Left kidney (tissue), 1 donor: ENCODE measurements at regions not wholly inside any gene's neighbourhood (a gene's known extent, or its start where the extent isn't known, plus 50 kb on each side); places are given as distances from the start of the nearest gene placed in this dataset.
A peak's percentile ranks its signal among the peaks of the same experiment; 100 is the strongest.
"Not testable (repeated sequence)": the region's sequence is repeated elsewhere in the genome, so short reads cannot be mapped to it uniquely, and the experiment has no call there.

Experiments used
- DNase-seq: peaks from one replicate; pipeline ENCODE4 v3.0.0-alpha.2; 2013

DNA sequence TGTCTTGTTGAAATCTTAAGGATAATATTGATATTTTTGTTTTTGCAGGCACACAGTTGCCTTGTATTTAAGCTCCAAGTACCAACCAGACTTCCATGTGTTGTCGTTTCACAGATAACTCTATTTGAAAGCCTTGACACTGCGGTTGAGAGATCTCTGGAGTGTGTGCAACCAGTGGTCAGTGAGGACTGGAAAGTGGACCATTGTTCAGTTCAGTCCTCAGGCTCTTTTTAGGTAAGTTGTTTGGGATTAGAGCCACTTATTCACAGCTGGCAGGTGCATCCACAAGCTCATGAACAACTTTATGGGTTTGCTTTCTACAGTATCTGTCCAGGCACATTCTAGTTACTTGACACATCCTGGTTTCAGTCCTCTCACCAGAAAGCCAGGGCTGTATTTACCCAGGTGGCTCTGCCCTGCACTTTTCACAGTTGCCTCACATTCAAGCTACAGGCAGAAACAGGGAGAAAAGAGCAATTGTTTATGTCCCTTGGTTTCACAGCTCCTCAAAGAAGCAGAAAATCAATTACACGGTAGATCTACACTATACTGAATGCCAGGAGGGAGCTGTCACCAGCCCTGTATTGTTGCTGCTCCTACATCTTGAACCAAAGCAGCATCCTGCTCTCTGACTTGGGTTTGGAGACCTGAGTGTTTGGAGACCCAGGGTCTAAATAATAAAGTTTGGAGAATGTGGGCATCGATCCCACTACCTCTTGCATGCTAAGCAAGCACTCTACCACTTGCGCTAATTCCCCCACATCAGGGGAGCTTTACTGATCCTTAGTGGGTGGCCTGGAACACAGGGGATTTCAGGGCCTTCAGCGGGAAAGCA, 543.3 kb downstream of the PRIM2 start:
- not testable (repeated sequence) for DNase-seq

DNA sequence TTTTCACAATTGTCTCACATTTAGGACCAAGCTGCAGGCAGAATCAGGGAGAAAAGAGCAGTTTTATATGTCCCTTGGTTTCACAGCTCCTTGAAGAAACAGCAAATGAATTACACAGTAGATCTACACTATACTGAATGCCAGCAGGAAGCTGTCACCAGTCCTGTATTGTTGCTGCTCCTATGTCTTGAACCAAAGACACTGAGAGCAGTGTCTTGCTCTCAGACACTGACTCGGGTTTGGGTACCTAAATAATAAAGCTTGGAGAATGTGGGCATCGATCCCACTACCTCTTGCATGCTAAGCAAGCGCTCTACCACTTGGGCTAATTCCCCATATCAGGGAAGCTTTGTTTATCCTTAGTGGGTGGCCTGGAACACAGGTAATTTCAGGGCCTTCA, 552.7 kb downstream of the PRIM2 start:
- DNase-seq, result not testable (repeated sequence)

DNA sequence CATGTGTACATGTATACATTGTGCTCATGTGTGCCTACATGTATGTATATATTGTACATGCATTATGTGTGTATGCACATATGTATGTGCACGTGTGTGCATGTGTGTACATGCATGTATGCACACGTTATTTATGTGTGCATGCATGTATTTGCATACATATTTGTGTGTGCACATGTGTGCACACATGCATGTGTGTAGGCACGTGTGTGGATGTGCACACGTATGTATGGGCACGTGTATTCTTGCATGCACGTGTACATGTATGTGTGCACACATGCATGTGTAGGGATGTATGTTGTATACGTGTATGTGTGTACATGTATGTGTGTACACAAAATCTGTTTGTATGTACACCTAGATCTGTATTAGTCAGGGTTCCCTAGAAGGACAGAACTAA, 556.0 kb downstream of the PRIM2 start:
- not testable (repeated sequence) for DNase-seq

DNA sequence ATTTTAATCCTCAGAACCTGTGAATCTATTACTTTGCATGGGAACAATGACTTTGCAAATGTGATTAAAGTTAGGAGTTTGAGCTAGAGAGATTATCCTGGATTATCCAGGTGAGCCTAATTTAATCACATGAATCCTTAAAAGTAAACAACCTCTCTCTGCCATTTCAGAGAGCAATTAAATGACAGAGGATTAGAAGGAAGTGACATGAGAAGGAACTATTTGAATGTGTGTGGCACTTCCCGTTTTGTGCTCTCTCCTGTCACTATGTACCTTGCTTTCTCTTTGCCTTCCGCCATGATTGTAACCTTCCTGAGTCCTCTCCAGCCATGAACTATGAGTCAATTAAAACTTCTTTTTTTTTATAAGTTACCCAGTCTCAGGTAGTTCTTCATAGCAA, 559.2 kb downstream of the PRIM2 start:
- DNase-seq, result not testable (repeated sequence)

DNA sequence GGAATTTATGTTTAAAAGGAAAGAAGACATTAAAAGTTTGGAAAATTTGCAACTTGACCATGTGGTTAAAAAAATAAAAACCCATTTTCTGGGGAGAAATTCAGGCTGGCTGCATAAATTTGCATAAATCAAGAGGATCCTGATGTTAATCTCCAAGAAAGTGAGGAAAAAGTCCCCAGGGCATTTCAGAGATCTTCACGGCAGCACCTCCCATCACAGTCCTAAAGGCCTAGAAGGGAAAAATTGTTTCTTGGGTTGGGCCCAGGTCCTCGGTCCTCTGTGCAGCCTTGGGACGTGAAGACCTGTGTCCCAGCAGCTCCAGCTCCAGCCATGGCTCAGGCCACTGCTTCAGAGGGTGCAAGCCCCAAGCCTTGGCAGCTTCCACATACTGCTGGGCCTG, 560.3 kb downstream of the PRIM2 start:
- DNase-seq, result not testable (repeated sequence)

DNA sequence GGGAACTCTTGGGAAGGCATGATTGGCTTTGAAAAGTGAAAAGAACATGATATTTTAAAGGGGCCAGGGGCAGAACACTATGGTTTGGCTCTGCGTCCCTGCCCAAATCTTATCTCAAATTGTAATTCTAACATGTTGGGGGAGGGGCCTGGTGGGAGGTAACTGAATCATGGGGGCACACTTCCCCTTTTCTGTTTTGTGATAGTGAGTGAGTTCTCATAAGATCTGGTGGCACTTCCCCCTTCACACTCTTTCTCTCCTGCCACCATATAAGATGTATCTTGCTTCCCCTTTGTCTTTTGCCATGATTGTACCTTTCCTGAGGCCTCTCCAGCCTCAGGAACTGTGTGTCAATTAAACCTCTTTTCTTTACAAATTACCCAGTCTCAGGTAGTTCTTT, 561.4 kb downstream of the PRIM2 start:
- DNase-seq, result not testable (repeated sequence)

DNA sequence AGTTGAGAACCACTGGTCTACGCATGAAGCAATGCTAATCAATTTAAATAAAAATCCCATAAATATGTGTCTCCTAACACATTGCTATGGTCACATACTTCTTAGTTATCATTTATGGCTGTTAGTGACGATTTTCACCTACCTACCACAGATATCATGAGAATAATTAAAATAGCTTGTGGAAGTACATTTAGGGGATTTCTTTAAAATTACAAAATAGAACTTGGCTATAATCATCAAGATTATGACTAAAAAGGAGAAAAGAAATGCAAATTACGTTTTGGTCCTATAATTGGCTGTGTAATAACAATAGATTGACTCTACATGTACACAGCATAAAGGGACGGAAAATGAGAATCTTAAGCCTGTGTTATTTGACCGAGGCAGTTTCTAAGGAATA, 581.4 kb downstream of the PRIM2 start:
- DNase-seq, result not testable (repeated sequence)

DNA sequence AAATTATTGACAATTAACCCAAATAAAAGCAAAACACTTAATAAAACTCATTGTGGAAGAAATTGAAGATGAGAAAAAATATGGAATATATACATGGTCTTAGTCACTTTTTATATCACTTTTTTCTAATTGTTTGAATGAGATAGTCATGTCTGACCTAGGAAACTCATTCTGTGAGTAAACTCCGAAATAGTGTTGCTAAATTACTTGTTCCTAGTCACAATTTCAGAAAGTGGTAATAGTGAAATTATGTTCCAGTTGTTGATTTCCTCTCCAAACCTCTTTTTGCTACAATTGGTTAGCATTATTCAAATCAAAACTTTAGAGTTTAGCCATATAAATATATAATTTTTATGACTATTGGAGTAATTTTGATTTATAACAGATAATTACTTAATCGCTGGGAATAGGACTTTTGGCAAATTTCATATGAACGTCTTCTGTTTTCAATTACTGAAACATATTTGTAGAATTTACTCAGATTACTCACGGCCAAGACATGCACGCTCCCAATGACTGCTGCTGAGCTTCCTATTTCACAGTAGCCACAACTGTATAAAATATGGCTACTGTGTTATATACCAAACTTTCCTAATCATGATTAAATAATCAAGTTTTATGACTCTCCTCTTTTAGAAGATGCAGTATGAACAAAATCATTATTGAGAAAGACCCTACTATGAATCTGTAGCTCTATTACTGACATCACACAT, 583.4 kb downstream of the PRIM2 start:
- not testable (repeated sequence) for DNase-seq

DNA sequence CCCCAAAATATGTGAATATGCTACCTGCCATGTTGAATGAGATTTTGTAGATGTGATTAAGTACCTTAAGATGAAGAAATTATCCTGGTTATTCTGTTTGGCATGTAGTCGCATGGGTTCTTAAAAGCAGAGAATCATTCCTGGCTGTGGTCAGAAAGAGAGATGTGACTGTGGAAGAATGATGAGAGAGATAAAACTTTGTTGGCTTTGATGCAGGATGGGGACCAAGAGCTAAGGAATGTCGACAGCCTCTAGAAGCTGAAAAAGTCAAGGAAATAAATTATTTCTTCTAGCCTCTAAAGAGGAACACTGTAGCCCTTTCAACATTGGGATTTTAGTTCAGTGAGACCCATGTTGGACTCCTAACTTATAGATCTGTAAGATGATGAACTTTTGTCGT, 584.0 kb downstream of the PRIM2 start:
- not testable (repeated sequence) for DNase-seq

DNA sequence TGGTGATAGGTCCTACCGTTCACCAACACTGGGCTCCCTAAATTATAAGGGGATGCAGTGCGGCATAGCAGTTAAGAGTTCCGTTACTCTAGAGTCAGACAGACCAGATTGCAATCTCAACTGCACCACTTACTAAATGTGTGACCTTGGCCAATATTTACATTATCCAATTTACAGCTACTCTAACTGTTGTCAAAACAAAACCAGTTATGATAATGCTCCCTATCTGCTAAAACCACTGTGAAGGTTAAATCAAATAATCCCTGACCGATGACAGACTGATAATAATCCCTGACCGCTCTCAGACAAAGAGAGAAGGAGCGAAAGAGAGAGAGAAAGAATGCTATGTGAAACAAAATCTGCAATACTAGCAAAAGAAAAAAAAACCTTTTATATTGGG, 586.9 kb downstream of the PRIM2 start:
- not testable (repeated sequence) for DNase-seq

DNA sequence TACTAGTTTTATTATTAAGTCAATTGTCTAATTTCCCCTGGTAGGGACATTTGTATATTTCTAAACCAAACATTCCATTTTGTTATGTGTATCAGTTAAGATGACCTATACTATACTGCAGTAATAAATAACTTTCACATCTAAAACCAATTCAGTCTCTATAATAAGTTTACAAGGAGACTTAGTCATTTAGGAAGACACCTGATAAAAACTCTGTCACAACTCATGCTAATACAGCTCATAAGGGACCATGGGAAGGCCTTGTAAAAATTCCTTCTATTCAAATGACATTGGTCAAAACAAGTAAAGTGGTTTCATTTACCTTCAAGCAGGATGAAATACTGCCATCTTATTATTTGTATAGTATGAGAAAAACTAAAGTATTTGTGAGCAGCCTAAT, 597.9 kb downstream of the PRIM2 start:
- not testable (repeated sequence) for DNase-seq

DNA sequence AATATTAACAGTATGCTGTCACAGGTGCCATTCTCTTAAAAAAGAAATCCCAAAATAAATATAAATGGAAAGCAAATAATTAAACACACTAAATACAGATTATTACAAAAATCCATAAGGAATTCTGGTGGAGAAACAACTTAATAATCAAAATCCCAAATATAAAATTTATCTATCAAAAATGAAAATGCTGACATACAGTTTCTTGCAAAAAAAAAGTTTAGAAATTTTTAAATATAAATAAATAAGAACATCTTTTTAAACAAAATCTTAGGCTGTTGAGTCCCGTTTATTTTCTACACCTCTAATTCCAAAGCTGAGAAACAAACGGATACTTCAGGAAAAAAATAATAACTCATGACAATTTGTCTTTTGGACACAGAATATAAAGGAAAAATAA, 625.5 kb downstream of the PRIM2 start:
- not testable (repeated sequence) for DNase-seq

DNA sequence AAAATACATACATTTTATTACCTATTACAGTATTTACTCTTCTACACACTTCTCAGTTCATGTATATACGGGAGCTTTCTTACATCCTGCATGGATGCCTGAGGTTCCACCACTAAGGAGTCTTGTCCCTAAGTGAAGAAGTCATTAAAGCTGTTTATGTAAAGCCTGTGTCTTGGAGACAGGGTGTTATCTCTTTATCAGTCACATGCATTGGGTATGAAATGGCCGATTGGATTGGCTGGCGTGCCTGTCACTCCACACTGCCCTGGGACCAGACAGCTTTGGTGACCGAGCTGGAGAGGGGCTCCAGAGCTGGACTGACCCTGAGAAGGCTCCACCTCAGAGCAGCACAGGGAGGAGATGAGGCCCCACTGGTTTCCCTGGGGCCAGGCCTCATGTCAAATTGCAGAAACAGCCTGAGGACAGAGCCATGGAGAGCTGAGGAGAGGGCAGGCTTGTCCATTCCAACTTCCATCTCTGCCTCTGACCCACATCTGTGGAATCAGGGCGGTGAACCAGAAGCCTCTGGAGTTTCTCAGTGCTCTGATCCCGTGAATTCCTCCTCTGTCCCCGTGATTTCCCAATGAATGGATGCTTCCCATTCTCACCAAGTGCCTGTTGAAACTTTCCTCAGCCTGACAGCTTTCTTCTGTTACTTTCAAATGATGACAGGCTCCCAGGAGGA, 628.8 kb downstream of the PRIM2 start:
- DNase-seq, result not testable (repeated sequence)

DNA sequence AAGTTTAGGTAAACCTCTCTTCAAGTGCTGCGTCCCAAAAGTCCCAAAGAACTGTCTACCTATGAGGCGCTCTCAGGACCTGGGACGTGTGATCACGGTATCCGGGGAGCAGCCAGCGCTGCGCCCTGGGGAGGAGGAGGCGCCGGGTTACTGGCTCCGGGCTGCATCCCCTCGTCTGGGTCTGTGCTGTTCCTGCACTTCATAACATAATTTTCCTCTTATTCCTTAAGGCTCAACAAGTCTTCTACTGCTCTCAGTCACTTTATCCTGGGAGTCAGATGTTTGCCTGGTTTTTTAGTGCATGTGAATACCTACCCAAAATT, 629.3 kb downstream of the PRIM2 start:
- not testable (repeated sequence) for DNase-seq

DNA sequence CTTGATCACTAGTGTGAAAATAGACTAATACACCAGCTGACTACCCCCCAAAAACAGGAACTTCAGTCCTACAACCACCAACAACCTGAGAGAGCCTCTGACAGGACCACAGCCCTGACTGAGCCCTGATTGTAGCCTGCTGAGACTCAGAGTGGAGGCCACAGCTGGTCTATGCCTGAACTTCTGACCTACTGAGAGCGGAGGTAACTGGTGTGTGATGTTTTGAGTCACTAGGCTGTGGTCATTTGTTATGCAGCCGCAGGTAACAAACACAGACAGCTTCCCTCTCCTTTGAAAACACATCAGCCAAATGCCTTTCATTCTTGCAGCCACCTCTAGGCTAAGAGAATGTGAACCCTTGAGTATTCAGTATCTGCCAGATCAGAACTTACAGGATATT, 631.1 kb downstream of the PRIM2 start:
- DNase-seq, result not testable (repeated sequence)

DNA sequence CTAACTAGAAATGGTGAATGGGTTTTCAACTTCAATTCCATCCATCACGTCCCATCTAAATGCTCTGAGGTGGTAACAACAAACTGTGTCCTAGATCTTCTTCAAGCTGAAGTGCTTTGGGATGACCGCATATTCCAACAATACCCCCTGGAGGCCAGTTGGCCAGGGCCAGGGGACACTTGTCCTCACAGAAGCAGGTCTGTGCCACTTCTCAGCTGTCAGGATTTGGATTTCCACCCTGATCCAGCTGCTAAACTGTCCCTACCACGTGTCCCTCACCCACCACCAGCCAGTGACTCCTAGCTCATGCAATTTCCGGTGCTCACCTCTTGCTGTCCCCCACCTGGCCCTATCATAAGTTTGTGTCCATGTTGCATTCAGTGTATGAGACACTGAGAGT, 633.0 kb downstream of the PRIM2 start:
- not testable (repeated sequence) for DNase-seq

DNA sequence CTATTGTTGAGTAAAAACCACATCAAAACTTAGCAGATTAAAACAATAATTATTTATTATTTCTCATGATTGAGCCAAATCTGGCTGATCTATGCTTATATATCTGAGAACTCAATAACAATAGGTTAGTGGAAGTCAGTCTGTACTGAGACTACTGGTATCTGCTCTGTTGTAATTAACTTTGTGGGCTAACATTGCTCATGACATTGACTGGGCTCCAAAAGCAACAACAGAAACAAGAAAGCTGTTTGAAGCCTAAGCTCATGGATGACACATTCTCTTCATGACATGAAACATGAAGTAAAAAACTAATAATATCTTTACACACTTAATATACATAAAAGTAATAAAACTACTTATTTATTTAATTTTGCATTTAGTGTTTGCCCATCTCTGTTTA, 649.3 kb downstream of the PRIM2 start:
- DNase-seq, result not testable (repeated sequence)

DNA sequence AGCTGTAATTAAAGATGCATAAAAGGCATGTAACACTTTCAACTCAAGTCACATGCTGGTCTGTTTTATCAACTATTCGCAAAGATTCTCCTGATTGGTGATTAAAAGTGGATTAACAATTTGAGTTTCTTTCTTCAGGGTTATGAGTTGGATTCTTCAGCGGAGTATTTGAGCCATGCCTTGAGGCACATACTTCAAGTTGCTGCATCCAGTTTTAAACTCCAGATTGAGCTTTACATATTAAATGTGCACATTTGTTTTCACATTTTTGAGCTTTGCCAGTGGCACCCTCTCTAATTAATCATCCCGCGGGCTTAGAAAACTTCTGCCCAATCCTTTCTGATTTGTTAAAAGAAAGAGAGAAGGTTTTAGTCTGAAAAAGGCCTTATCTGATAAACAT, 654.5 kb downstream of the PRIM2 start:
- DNase-seq, result not testable (repeated sequence)

DNA sequence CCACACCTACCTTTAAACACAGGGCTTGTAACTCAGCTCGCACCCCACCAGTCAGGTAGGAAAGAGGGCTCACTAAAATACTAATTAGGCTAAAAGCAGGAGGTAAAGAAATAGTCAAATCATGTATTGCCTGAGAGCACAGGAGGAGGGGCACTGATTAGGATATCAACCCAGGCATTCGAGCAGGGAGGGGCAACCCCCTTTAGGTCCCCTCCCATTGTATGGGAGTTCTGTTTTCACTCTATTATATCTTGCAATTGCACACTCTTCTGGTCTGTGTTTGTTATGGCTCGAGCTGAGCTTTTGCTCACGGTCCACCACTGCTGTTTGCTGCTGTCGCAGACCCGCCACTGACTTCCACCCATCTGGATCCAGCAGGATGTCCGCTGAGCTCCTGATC, 657.2 kb downstream of the PRIM2 start:
- no peak for DNase-seq

DNA sequence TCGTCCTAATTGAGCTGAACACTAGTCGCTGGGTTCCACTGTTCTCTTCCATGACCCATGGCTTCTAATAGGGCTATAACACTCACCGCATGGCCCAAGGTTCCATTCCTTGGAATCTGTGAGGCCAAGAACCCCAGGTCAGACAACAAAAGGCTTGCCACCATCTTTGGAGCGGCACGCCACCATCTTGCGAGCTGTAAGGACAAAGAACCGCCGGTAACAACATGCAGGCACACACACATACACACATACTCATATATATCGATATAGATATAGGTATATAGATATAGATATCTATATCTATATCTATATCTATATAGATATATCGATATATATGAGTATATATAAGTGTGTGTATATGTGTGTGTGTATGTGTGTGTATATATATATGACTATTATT, 657.7 kb downstream of the PRIM2 start:
- DNase-seq, result not testable (repeated sequence)

DNA sequence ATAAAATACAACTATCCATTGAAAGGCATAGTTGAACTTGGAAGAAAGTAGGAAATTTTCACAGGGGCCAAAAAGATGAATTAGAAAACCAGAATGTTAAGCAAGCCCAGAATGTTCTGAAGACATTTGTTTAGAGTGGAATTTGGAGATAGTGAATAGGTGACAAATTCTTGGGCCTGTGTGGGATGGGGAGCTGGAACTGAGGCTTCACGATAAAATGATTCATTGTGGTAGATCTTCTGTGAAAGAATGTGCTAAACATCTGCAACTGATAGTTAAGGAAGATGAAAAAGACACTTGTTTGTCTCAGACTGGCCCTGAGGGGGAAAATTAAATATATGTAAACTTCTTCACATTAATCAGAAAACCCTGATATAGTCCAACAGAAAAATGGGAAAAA, 658.9 kb downstream of the PRIM2 start:
- not testable (repeated sequence) for DNase-seq

DNA sequence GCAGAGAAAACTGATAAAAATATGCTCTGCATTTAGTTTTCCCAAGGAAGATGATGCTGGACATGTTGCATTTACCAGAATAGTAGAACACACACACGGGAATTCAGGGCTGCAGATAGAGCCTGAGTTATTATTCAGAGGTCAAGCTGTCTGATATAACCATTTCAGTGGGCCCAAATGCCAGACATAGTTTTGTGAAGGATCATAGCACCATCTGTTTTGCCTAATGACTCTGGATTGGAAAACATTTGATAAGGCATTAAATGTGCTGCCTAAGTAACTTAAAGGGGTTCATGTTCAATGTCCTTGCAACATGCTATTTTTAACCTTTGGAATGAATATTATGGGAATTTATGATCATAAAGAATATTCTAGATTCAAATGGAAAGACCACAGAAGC, 666.2 kb downstream of the PRIM2 start:
- not testable (repeated sequence) for DNase-seq

DNA sequence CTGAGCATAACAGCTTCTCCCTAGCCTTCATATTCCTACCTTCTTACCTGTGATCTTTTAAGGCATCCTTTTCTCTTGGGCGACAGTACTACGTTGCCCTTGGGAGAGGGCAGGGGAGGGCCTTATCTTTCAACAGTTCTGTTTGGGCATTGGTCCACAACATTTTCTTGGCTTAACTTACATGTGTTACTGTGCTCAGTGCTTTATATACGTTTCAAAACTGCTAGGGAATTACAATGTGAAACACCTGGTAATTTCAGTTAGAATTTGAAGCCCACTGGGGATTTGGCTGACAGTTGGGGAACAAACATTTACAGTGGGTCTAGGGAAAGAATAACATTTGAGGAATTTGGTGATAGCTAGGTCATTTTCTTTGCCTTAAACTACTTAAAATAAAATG, 667.1 kb downstream of the PRIM2 start:
- DNase-seq, result peak; percentile 3
